IPS-11a (cell line): ENCODE measurements at regions not wholly inside any gene's neighbourhood (a gene's known extent, or its start where the extent isn't known, plus 50 kb on each side); places are given as distances from the start of the nearest gene placed in this dataset.
"Not testable (repeated sequence)": the region's sequence is repeated elsewhere in the genome, so short reads cannot be mapped to it uniquely, and the experiment has no call there.

ENCODE experiments used
- H3K4me3 ChIP-seq: one replicate; pipeline ENCODE4 v1.5.1; 2013; ENCODE audit warnings: low read depth, low read length, control low read depth

DNA sequence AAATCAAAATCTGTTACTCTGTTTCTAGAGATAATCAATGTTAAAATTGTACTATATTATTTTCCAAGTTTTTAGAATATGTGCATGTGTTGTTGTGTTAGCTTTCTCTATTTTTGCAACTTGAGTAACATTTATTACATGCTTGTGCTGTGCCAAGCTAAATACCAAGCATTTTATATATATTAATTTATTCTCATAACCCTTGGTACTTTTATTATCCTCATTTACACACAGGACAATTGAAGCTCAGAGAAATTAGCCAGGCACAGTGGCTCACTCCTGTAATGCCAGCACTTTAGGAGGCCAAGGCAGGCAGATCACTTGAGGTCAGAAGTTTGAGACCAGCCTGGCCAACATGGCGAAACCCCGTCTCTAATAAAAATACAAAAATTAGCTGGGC is 254.0 kb upstream of the DMRT1 start:
- no peak overlapping the region for H3K4me3 ChIP-seq

DNA sequence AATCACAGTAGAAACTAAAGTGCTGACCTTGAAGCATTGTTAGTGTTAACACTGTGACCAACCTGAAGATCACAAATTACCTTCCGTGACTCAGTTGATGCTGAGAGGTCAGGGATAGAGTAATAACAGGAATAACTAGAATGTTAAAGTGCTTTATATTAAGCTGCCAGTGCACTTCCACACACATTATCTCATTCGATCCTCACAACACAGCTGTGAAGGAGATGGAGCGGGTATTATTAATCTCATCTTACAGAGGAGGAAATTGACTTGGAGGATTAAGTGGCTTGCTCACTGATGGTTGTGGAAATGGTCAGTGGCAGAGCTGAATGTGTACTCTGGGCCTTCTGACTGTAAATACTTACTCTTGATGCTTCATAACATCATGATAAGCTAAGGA is 252.5 kb upstream of the DMRT1 start:
- no peak overlapping the region for H3K4me3 ChIP-seq

DNA sequence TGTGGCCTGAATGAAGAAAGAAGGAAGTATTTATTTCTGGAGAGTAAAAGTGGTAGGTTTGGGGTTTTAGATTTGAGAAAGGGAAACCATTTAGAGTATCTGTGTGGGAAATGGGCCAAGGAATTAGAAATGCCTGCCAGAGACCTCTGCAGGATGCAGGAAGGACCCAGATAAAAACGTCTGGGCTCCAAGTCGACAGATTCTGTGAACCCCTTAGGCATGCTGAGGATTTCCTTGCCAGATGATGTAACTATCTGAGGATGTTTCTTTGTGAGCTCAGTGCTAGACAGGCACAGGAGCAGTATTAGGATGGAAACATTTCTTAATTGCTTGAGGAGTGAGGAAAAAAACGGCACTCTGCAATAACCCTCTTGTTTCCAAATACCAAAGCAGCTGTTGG is 251.8 kb upstream of the DMRT1 start:
- H3K4me3 ChIP-seq, result no peak overlapping the region

DNA sequence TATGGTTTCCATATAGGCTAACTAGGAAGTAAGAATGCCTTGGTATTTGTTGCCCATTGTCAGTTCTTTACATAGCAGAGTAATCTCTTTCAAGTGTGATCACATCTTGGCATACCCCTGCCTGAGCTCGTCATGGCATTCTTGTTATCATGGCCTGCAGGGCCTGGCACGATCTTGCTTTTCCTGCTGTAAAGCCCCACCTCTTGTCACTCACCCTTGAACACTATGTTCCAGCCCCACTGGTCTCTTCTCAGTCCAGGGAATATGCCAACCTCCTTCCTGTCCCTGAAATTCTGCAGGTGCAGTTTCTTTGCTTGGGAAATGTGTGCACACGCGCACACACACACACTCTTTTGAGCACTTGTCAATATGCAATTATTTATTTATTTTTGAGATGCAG is 250.2 kb upstream of the DMRT1 start:
- H3K4me3 ChIP-seq, result no peak overlapping the region

DNA sequence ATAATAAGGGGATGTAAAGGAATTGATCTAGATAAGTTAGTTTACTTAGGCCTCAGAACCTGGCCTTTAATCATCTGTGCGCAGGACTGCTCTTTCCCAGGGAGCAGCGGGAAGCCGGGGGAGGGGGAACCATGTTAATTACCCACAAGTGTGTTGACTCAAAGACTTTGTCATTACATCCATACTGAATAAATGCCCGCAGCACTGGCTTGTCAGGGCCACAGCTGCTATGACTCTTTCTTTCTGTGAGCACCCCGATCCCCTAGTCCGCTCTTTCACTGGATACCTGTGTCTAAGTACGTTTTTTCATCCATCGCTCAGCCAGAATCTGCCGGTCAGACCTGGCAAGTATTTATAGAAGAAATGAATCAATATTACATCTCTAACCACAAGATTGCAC is 249.3 kb upstream of the DMRT1 start:
- no peak overlapping the region for H3K4me3 ChIP-seq

DNA sequence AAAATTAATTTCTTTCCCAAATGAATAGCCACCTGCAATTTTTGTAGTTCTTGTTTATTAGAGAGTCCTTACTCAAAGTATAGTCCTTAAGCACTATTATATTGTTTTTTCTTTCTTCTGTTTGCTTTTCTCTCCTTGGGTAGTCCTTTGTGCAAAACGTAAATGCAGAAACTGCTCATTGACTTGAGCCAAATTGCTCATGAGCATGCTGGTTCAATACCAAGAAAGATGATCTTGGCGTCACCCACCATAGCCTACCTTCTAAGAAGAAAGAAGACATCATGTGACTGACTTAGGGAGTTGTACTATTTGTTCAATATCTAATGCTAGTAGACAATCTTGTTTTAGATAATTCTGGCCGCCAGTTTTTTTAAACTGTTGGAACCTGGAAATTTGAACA is 248.8 kb upstream of the DMRT1 start:
- H3K4me3 ChIP-seq, result no peak overlapping the region

DNA sequence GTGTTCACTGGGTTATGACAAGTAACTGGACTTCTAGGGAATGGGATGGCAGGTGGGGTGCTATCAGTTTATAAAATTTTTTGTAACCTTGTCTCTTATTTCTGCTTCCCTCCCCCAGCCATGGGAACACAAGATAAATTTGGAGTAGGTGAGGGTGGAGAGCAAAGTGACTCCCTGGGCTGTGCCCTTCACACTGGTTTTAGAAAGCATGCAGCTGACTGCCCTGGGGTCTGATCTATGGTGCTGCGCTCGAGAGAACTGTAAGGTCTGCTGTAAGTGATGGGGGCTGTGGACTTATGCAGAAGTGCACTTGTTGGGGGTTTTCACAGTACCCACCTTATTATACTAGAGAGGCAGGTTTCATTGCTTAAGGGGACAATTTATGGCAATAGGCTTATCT is 247.7 kb upstream of the DMRT1 start:
- H3K4me3 ChIP-seq, result no peak overlapping the region

DNA sequence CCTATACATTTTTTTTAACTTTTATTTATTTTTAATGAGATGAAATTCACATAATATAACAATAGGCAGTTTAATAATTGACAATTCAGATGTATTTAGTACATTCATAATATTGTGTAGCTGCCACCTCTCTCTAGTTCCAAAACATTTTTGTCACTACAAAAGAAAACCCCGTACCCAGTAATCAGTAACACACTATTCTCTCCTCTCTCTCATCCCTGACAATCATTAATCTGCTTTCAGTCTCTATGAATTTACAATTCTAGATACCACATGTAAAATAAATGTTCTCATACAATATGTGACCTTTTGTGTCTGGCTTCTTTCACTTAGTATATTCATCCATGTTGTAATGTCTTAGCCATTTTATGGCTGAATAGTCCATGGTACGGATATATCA is 244.8 kb upstream of the DMRT1 start:
- H3K4me3 ChIP-seq, result no peak overlapping the region

DNA sequence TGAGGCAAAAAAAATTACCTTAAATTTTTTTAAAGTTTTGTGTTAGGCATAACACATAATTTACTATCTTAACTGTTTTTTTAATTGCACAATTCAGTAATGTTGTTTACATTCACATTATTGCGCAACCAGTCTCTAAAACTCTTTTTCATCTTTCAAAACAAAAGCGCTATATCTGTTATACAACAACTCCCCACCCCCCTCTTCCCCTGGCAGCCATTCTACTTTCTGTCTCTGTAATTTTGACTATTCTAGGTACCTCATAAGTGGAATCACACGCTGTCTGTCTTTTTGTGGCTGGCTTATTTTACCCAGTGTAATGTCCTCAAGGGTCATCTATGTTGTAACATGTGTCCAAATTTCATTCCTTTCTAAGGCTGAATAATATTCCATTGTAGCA is 241.5 kb upstream of the DMRT1 start:
- H3K4me3 ChIP-seq, result no peak overlapping the region

DNA sequence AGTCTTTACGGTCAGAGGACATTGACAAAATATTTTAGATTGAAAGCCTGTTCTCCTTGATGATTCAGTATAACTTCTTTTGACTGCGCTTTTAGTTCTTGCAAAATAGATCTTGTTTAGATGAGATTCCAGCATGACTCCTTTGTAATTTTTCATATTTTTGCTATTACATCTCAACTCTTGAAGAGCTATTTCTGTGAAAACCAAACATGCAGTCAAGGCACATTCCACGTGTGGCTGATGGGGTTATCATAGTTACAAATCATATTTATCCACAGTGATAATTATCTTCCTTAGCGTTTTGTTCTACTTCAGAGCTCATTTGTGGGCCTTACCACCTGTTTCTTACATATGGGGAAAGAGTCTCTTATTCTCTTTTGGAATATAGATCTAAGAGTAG is 238.8 kb upstream of the DMRT1 start:
- no peak overlapping the region for H3K4me3 ChIP-seq

DNA sequence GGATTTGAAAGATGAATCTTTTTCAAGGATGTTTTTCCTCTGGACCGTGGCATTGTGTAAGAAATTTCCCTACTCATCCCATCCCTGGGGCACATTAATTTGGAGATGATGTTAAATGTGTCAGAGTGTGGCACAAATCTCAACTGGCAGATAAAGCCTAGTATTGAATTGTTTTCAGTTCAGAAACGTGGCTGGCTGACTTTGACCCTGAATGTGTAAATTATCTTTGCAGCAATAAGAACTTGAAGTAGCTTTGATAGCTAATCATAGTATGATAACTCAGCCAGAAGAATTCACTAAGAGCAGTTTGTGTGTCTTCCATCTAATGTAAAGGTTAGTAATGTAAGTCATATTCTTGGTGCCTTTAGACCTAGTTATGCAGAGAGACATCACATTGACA is 238.4 kb upstream of the DMRT1 start:
- H3K4me3 ChIP-seq, result no peak overlapping the region

DNA sequence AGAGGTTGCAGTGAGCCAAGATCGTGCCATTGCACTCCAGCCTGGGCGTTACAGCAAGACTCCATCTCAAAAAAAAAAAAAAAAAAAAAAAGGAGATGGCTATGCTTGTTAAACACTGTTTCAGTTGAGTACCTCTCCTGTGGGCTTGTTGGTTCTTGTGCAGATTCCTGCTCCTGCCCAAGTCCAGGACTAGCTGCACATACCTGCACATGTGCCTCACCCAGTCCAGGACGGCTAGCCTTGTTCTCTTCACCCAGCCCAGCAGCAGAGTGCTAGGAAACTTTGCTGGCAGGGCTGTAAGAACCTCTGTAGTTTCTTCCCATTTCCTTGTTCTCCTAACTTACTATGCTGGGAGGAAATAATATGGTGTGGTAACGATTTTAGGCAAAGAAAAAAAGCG is 234.1 kb upstream of the DMRT1 start:
- no peak overlapping the region for H3K4me3 ChIP-seq

DNA sequence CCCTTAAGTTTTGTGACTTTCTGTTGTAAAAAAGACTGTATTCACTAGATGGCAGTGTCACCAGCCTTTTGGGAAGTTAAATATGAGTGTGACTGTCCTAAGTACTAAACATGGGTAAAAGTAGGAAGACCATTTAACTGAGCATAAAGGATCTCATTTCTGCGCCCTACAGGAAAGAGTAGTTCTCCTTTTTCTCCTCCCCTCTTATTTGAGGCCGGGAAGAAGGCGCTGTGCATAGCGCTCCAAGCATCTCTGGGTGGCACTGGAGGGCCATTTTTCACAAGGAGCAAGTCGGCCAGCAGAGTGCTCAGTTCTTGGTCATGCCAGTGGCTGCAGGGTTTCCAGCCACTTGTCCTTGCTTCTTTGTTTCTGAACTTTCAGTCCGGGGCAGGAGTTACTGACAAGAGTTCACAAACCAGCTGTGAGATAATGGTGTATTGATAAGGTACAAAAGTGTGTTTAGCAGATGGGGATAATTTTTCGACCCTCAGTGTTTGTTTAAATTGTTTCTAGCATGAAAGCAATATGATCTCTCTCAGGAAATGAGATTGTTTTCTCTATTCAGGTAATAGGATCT is 227.6 kb upstream of the DMRT1 start:
- no peak overlapping the region for H3K4me3 ChIP-seq

DNA sequence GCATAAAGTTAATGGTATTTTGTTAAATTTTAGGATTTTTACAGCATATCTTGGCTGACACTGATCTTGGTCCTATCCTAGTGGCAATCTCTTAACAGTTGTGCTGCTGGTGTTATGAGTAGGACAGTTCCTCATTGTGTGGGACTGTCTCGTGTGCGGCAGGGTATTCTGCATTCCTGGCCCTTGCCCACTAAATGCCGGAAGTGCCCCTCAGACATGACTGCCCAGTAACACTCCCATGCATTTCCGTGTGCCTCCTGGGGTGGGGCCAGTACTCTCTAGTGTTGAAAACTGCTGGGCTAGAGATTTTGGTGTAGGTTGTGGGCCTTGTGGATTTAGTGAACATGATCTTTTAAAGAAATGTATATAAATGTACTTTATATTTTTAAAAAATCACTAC is 227.1 kb upstream of the DMRT1 start:
- no peak overlapping the region for H3K4me3 ChIP-seq

DNA sequence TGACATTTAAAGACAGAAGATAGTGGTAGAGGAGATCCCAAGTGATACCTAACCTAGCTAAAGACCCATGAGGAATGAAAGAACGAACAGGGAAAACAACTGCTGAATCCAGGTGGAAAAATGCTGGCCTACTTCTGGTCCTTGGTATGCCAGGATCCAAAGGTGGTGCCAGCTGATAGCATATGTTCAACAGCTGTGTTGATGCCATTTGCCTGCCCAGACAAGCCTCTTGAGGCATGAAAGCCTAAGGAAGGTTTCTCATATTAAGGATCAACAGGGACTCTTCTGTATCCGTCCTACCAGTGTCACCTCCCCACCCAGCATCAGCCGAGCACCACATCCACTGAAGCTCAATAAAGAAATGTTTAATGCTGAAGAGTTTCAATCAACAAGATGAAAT is 225.7 kb upstream of the DMRT1 start:
- H3K4me3 ChIP-seq, result no peak overlapping the region

DNA sequence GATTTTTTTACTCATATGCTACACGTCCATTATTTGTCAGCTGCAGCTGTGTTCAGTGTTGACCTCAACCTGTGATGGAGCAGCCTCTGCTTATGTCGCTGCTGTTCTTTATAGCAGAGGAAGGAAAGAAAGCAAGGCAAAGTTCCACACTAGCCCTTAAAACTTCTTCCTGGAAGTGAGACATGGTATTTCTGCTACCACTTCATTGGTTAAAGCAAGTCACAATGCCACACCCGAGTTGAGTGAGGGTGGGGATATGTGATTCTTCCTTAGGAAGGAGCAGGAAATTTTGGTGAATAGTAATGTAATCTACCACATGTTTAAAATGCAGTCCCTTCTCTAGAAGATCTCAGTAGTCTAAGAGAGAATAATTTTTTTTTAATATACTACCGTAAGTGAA is 224.8 kb upstream of the DMRT1 start:
- no peak overlapping the region for H3K4me3 ChIP-seq

DNA sequence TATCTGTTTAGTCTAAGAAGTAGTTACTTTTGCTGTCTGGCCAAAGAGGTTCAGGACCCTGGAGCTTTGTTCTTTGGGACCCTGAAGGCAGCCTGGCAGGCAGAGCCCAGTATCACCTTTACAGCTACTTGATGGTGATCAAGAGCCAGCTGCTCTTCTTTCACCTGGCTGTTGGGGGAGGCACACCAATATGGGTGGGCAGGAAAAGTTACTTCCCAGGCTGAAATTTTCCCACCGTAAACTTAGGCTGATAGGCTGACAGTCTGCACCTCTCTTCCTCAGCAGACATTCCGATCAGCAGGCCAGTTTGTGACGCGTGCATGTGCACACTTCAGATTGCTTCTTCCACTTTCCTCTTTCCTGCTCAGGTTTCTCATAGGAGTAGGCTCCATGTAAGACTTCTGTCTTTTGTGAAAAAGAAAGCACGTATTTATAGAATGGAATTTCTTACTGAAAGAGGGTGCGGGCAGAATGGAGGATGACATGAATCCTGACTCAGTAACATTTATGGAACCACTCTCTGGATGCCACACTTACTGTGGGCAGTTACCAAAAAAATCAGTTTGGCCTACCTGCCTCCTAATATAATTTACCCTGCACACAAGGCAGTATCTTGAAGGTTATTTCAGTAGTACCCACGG is 223.9 kb upstream of the DMRT1 start:
- H3K4me3 ChIP-seq, result no peak overlapping the region

DNA sequence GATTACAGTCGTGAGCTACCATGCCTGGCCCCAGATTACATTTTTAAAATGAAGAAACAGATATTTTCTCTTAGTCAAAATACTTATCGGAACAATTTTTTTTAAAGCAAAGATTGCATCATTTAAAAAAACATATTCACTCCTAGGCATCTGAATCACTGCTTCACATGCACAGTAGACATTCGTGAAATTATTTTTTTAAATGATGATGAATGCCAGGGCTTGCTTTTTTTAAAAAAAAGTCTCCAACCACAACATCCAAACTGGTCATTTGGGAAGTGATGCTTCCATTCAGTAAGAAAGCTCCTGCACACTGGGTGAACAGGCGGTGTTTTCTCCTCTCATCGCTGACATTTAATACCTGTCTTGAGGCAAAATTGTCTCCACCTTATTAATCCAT is 223.0 kb upstream of the DMRT1 start:
- H3K4me3 ChIP-seq, result no peak overlapping the region

DNA sequence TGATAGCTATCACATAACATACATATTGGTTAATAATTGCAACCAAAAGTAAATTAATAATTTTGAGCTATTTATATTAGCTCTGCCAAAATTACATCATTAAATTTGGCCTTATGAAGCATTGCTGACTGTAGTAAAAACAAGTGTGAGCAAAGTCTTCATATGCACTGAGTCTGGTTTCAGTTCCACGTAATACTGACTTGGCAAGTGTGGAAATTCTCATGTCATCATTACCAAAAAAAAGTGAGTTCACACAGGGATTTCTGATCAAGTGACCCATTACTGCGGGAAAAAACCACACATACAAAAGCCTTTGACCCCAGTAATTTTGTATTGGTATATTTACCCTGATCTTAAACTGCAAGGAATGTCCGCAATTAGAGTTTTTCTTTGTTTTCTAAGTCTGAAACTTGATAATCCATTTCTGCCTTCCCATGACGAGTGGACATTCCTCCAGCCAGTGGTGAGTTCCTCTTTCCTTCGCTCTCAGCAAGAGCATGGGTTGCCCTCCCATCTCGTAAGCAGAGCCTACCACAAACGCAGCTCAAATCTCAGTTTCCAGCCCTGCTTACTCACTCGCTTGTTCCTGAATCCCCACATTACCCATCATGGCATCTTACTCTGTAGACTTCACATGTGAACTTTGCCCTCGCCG is 220.2 kb upstream of the DMRT1 start:
- no peak overlapping the region for H3K4me3 ChIP-seq

DNA sequence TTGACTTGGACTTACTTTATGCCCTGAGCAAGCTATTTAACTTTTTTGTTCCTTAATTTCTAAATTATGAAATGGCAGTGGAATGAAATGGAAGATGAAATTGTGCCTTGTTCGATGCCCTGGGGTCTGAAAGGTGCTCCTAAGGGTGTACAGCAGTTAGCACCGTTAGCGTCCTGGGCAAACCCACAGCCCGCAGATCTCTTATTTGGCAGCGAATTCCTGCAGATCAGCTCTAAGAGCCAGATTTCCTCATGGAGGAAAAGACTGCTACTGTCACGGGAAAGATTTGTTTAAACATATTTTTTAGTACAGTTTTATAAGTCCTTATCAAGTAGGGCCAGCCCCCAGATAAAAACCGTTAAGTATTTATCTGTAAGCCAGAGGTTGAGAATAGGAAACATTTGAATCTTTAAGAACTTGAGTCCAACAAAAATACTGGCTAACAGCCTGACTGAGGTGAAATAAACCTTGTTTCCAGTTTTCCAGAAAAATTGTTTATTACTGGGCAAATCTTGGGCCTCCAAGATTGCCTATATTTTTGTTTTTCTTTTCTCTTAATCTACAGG is 216.5 kb upstream of the DMRT1 start:
- no peak overlapping the region for H3K4me3 ChIP-seq

DNA sequence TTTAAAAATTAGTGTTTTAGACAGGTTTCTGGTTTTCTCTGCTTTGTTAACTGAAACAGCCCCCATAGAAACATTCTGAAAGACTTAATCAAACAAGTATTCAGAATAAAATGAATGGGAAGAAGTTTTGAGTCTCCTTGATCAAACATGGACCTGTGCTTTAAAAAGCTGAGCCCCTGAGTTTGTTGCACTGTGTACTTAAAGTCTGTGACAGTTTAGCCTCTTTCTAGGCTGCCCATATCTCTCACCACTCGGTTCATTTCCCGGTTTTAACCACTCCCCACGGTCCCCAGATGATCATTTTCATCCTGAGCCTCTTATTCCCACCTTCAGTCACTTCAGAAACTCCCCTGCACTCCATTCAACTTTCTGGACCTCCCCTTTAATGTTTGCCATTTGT is 215.9 kb upstream of the DMRT1 start:
- H3K4me3 ChIP-seq, result no peak overlapping the region

DNA sequence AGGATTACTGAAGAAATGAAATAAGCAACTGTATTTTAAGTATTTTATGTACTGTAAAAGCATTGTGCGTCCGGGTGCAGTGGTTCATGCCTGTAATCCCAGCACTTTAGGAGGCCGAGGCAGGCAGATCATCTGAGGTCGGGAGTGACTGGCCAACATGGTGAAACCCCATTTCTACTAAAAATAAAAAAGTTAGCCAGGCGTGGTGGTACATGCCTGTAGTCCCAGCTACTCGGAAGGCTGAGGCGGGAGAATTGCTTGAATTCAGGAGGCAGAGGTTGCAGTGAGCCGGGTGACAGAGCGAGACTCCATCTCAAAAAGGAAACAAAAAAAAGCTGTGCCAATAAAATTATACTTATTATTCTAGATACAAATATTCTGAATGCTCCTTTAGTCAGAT is 215.4 kb upstream of the DMRT1 start:
- H3K4me3 ChIP-seq, result not testable (repeated sequence)

DNA sequence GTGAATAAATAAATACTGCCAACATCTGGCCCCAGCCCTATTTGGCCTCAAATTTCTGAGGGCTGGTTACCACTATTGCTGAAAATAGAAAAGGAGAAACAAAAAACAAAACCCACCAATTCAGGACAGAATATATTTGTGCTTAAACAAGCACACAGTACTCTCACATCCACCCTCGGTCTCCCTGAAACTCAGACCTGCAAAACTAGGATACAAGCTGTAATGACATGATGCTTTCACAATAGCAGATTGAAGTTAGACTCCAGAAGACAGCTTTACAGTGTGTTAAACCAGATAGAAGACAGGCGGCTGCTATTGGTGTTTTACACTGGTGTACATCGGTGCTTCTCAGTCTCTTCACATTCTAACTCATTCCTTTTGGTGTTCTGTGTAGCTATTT is 214.9 kb upstream of the DMRT1 start:
- no peak overlapping the region for H3K4me3 ChIP-seq
